Uterus (tissue), 2 donors: ENCODE measurements at regions not wholly inside any gene's neighbourhood (a gene's known extent, or its start where the extent isn't known, plus 50 kb on each side); places are given as distances from the start of the nearest gene placed in this dataset.

ENCODE experiments used
- CTCF ChIP-seq, 4 experiments: fragments of 200-600 bp in 2 of 4; fragments of 450-650 bp in 2 of 4; sonication (generic) in 2 of 4; IDR thresholded peaks; one replicate each; pipeline ENCODE4 v1.5.1; 2016 to 2019; ENCODE audit warnings: antibody characterized with exemption in 4 of 4, mild to moderate bottlenecking in 2 of 4, moderate library complexity in 1 of 4
- POLR2A ChIP-seq, 2 donors: fragments of 450-650 bp; IDR thresholded peaks; one replicate each; pipeline ENCODE4 v1.6.1; 2016; ENCODE audit warnings: antibody characterized with exemption in 2 of 2, mild to moderate bottlenecking in 1 of 2, moderate library complexity in 1 of 2

- TF ChIP-seq CTCF (IDR thresholded peaks at IDR 0.05), result no peak
- no peak for TF ChIP-seq POLR2A (IDR thresholded peaks at IDR 0.05)
Measured at GRCh38 chr3:116837483-116837882, 127.9 kb downstream of the TUSC7 start.
